DMS114 treated with DMSO at 0.1 percent for 48 hours (cell line): ENCODE measurements at regions not wholly inside any gene's neighbourhood (a gene's known extent, or its start where the extent isn't known, plus 50 kb on each side); places are given as distances from the start of the nearest gene placed in this dataset.
"Not testable (repeated sequence)": the region's sequence is repeated elsewhere in the genome, so short reads cannot be mapped to it uniquely, and the experiment has no call there.

Experiments
- DNase-seq: peaks from one replicate; lab custom pipeline; 2025; ENCODE audit not compliant: unreplicated experiment; lab: John Stamatoyannopoulos, UW

GRCh38 chr17:53765609-53766008 is 57.1 kb upstream of the KIF2B start:
- DNase-seq = no peak

GRCh38 chr17:53765129-53765528 is 57.6 kb upstream of the KIF2B start:
- DNase-seq = no peak

GRCh38 chr17:53757559-53757958 is 65.2 kb upstream of the KIF2B start:
- no peak for DNase-seq

GRCh38 chr17:53757116-53757515 is 65.6 kb upstream of the KIF2B start:
- not testable (repeated sequence) for DNase-seq

GRCh38 chr17:53749178-53749577 is 73.5 kb upstream of the KIF2B start:
- DNase-seq = no peak

- DNase-seq = not testable (repeated sequence)
Observed at GRCh38 chr17:53748159-53748820, 74.4 kb upstream of the KIF2B start.

GRCh38 chr17:53740312-53740711 is 82.4 kb upstream of the KIF2B start:
- DNase-seq = no peak

GRCh38 chr17:53736516-53737240 is 86.0 kb upstream of the KIF2B start:
- DNase-seq = no peak

GRCh38 chr17:53724726-53725125 is 98.0 kb upstream of the KIF2B start:
- DNase-seq = no peak

- no peak for DNase-seq
Observed at GRCh38 chr17:53722407-53722806, 100.3 kb upstream of the KIF2B start.

- no peak for DNase-seq
Observed at GRCh38 chr17:53721101-53721500, 101.6 kb upstream of the KIF2B start.

- no peak for DNase-seq
Observed at GRCh38 chr17:53719229-53719628, 103.5 kb upstream of the KIF2B start.

GRCh38 chr17:53707566-53707965 is 115.2 kb upstream of the KIF2B start:
- no peak for DNase-seq

GRCh38 chr17:53696286-53696685 is 126.4 kb upstream of the KIF2B start:
- DNase-seq = no peak

- no peak for DNase-seq
Observed at GRCh38 chr17:53687324-53687723, 135.4 kb upstream of the KIF2B start.

GRCh38 chr17:53680745-53681144 is 142.0 kb upstream of the KIF2B start:
- no peak for DNase-seq

GRCh38 chr17:53668854-53669253 is 153.9 kb upstream of the KIF2B start:
- DNase-seq = no peak

- no peak for DNase-seq
Observed at GRCh38 chr17:53662608-53663007, 160.1 kb upstream of the KIF2B start.

- no peak for DNase-seq
Observed at GRCh38 chr17:53659181-53659580, 163.5 kb upstream of the KIF2B start.

GRCh38 chr17:53655591-53655990 is 167.1 kb upstream of the KIF2B start:
- no peak for DNase-seq

GRCh38 chr17:53649201-53649600 is 173.5 kb upstream of the KIF2B start:
- DNase-seq = no peak

GRCh38 chr17:53646835-53647234 is 175.9 kb upstream of the KIF2B start:
- DNase-seq = no peak

- DNase-seq = no peak
Observed at GRCh38 chr17:53640808-53641207, 181.9 kb upstream of the KIF2B start.
